ENCODE measurements at regions not wholly inside any gene's neighbourhood (a gene's known extent, or its start where the extent isn't known, plus 50 kb on each side); places are given as distances from the start of the nearest gene placed in this dataset.

- Histone ChIP-seq H3K4me3 (ENCODE audit: insufficient read length, low read depth) (no peak overlapping the region), H3K9me3 (ENCODE audit: insufficient read depth, low read length) (no peaks in the 10 kb centered on the region), H3K27me3 (ENCODE audit: insufficient read depth, insufficient read length) (no peaks in the 10 kb centered on the region), H3K4me1 (ENCODE audit: insufficient read depth, insufficient read length) (no peaks in the 10 kb centered on the region), H3K9ac (ENCODE audit: insufficient read length, low read depth) (no peak overlapping the region), H3K36me3 (ENCODE audit: insufficient read depth, insufficient read length, low read length) (no peaks in the 10 kb centered on the region)
- no peak for DNase-seq (ENCODE audit: low read depth, low spot score)
- no peak for TF ChIP-seq SUZ12 (IDR thresholded peaks at IDR 0.05; ENCODE audit: extremely low read depth, insufficient read depth, insufficient read length)
- TF ChIP-seq ZNF274 (IDR thresholded peaks at IDR 0.05; ENCODE audit: low read depth, low read length): no peak
- no peak for TF ChIP-seq YY1 (IDR thresholded peaks at IDR 0.05; ENCODE audit: insufficient read depth, insufficient read length)
Measured at GRCh38 chr3:176755977-176756376, 441.3 kb downstream of the TBL1XR1 start.

GRCh38 chr3:176755552-176755951, 441.7 kb downstream of the TBL1XR1 start:
- DNase-seq (ENCODE audit: low read depth, low spot score): no peak
- no peaks in the 10 kb centered on the region for H3K36me3 ChIP-seq (ENCODE audit: insufficient read depth, insufficient read length, low read length)
- H3K4me3 ChIP-seq (ENCODE audit: insufficient read length, low read depth): no peak overlapping the region
- TF ChIP-seq SUZ12 (IDR thresholded peaks at IDR 0.05; ENCODE audit: extremely low read depth, insufficient read depth, insufficient read length) (no peak), YY1 (IDR thresholded peaks at IDR 0.05; ENCODE audit: insufficient read depth, insufficient read length) (no peak), ZNF274 (IDR thresholded peaks at IDR 0.05; ENCODE audit: low read depth, low read length) (no peak)
- H3K9me3 ChIP-seq (ENCODE audit: insufficient read depth, low read length): no peaks in the 10 kb centered on the region
- no peaks in the 10 kb centered on the region for H3K4me1 ChIP-seq (ENCODE audit: insufficient read depth, insufficient read length)
- H3K9ac ChIP-seq (ENCODE audit: insufficient read length, low read depth): no peak overlapping the region
- H3K27me3 ChIP-seq (ENCODE audit: insufficient read depth, insufficient read length): no peaks in the 10 kb centered on the region

- Histone ChIP-seq H3K9ac (ENCODE audit: insufficient read length, low read depth) (no peak overlapping the region), H3K4me1 (ENCODE audit: insufficient read depth, insufficient read length) (no peaks in the 10 kb centered on the region), H3K9me3 (ENCODE audit: insufficient read depth, low read length) (no peaks in the 10 kb centered on the region), H3K4me3 (ENCODE audit: insufficient read length, low read depth) (no peak overlapping the region), H3K27me3 (ENCODE audit: insufficient read depth, insufficient read length) (no peaks in the 10 kb centered on the region), H3K36me3 (ENCODE audit: insufficient read depth, insufficient read length, low read length) (no peaks in the 10 kb centered on the region)
- TF ChIP-seq ZNF274 (IDR thresholded peaks at IDR 0.05; ENCODE audit: low read depth, low read length) (no peak), YY1 (IDR thresholded peaks at IDR 0.05; ENCODE audit: insufficient read depth, insufficient read length) (no peak)
- no peak for DNase-seq (ENCODE audit: low read depth, low spot score)
Measured at GRCh38 chr3:176741664-176742047, 455.6 kb downstream of the TBL1XR1 start.

- no peak for DNase-seq (ENCODE audit: low read depth, low spot score)
- H3K4me1 ChIP-seq (ENCODE audit: insufficient read depth, insufficient read length): no peaks in the 10 kb centered on the region
- TF ChIP-seq ZNF274 (IDR thresholded peaks at IDR 0.05; ENCODE audit: low read depth, low read length) (no peak), SUZ12 (IDR thresholded peaks at IDR 0.05; ENCODE audit: extremely low read depth, insufficient read depth, insufficient read length) (no peak)
- H3K27me3 ChIP-seq (ENCODE audit: insufficient read depth, insufficient read length): no peaks in the 10 kb centered on the region
- H3K9me3 ChIP-seq (ENCODE audit: insufficient read depth, low read length): no peaks in the 10 kb centered on the region
- no peaks in the 10 kb centered on the region for H3K36me3 ChIP-seq (ENCODE audit: insufficient read depth, insufficient read length, low read length)
- H3K9ac ChIP-seq (ENCODE audit: insufficient read length, low read depth): no peak overlapping the region
- H3K4me3 ChIP-seq (ENCODE audit: insufficient read length, low read depth): no peak overlapping the region
Measured at GRCh38 chr3:176740906-176741663, 456.2 kb downstream of the TBL1XR1 start.

- Histone ChIP-seq H3K36me3 (ENCODE audit: insufficient read depth, insufficient read length, low read length) (no peaks in the 10 kb centered on the region), H3K4me3 (ENCODE audit: insufficient read length, low read depth) (no peak overlapping the region), H3K4me1 (ENCODE audit: insufficient read depth, insufficient read length) (no peaks in the 10 kb centered on the region), H3K9ac (ENCODE audit: insufficient read length, low read depth) (no peak overlapping the region), H3K27me3 (ENCODE audit: insufficient read depth, insufficient read length) (no peaks in the 10 kb centered on the region), H3K9me3 (ENCODE audit: insufficient read depth, low read length) (no peaks in the 10 kb centered on the region)
- DNase-seq (ENCODE audit: low read depth, low spot score): no peak
- TF ChIP-seq SUZ12 (IDR thresholded peaks at IDR 0.05; ENCODE audit: extremely low read depth, insufficient read depth, insufficient read length) (no peak), YY1 (IDR thresholded peaks at IDR 0.05; ENCODE audit: insufficient read depth, insufficient read length) (no peak), ZNF274 (IDR thresholded peaks at IDR 0.05; ENCODE audit: low read depth, low read length) (no peak)
Measured at GRCh38 chr3:176739159-176739558, 458.1 kb downstream of the TBL1XR1 start.

DNA sequence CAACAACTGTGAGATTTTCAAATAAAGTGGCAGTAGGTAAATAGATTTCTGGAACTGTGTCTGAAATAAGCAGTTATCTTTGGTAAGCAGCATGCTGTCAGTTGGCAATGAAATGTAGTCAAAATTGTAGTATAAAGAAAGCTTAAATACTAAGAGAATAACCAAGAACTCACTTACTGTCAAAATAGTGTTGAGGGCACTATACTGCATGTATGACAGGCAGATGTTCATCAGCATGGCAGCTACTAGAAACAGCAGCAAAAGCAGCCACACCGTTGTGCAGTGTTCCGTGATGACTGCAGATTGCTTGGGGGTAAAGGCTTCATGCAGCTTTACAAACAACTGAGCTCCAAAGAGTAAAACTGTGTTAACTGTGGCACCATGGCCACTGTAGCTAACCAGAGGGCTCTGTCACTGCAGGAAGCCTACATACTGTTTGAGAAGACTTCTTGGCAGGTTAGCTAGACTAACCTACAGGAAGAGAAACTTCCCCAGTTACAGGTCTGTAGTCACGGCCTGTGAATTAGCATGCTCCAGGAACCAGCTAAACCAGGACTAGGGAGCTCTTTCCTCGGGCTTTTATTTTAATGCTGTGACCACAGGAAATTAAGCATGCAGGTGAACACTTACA, 459.7 kb downstream of the TBL1XR1 start:
- H3K4me1 ChIP-seq (ENCODE audit: insufficient read depth, insufficient read length): no peaks in the 10 kb centered on the region
- DNase-seq (ENCODE audit: low read depth, low spot score): no peak
- no peaks in the 10 kb centered on the region for H3K9me3 ChIP-seq (ENCODE audit: insufficient read depth, low read length)
- H3K36me3 ChIP-seq (ENCODE audit: insufficient read depth, insufficient read length, low read length): no peaks in the 10 kb centered on the region
- TF ChIP-seq ZNF274 (IDR thresholded peaks at IDR 0.05; ENCODE audit: low read depth, low read length) (no peak), SUZ12 (IDR thresholded peaks at IDR 0.05; ENCODE audit: extremely low read depth, insufficient read depth, insufficient read length) (no peak), YY1 (IDR thresholded peaks at IDR 0.05; ENCODE audit: insufficient read depth, insufficient read length) (no peak)
- H3K4me3 ChIP-seq (ENCODE audit: insufficient read length, low read depth): no peak overlapping the region
- no peaks in the 10 kb centered on the region for H3K27me3 ChIP-seq (ENCODE audit: insufficient read depth, insufficient read length)
- no peak overlapping the region for H3K9ac ChIP-seq (ENCODE audit: insufficient read length, low read depth)

GRCh38 chr3:176734146-176734545, 463.1 kb downstream of the TBL1XR1 start:
- Histone ChIP-seq H3K4me1 (ENCODE audit: insufficient read depth, insufficient read length) (no peaks in the 10 kb centered on the region), H3K4me3 (ENCODE audit: insufficient read length, low read depth) (no peak overlapping the region), H3K9ac (ENCODE audit: insufficient read length, low read depth) (no peak overlapping the region), H3K9me3 (ENCODE audit: insufficient read depth, low read length) (no peaks in the 10 kb centered on the region), H3K27me3 (ENCODE audit: insufficient read depth, insufficient read length) (no peaks in the 10 kb centered on the region), H3K36me3 (ENCODE audit: insufficient read depth, insufficient read length, low read length) (no peaks in the 10 kb centered on the region)
- TF ChIP-seq YY1 (IDR thresholded peaks at IDR 0.05; ENCODE audit: insufficient read depth, insufficient read length) (no peak), ZNF274 (IDR thresholded peaks at IDR 0.05; ENCODE audit: low read depth, low read length) (no peak), SUZ12 (IDR thresholded peaks at IDR 0.05; ENCODE audit: extremely low read depth, insufficient read depth, insufficient read length) (no peak)
- peak; percentile 55 for DNase-seq (ENCODE audit: low read depth, low spot score)
